ENCODE measurements at regions not wholly inside any gene's neighbourhood (a gene's known extent, or its start where the extent isn't known, plus 50 kb on each side); places are given as distances from the start of the nearest gene placed in this dataset.

- no peak for DNase-seq
- Histone ChIP-seq H3K9me3 (ENCODE audit: control insufficient read depth in 1 of 2, insufficient read depth in 1 of 2, low read length in 2 of 2) (no peaks in the 10 kb centered on the region), H3K36me3 (ENCODE audit: insufficient read depth, low read length) (no peaks in the 10 kb centered on the region), H3K27me3 (ENCODE audit: control insufficient read depth in 1 of 2, insufficient read depth in 2 of 2, low read length in 2 of 2) (no peaks in the 10 kb centered on the region), H3K4me1 (ENCODE audit: insufficient read depth, low read length) (no peaks in the 10 kb centered on the region), H3K27ac (ENCODE audit: low read depth in 1 of 2, low read length in 2 of 2) (no peak overlapping the region), H3K4me3 (ENCODE audit: low read length) (no peak overlapping the region)
- Mint-ChIP-seq H3K4me3 (no peak overlapping the region), H3K27me3 (no peaks in the 10 kb centered on the region), H3K9me3 (no peaks in the 10 kb centered on the region), H3K36me3 (ENCODE audit: low read depth) (no peaks in the 10 kb centered on the region), H3K27ac (no peak overlapping the region), H3K4me1 (ENCODE audit: low read depth) (no peaks in the 10 kb centered on the region)
- ATAC-seq (ENCODE audit: poor library complexity), result no peak
- intact Hi-C loops (cut with DNase I, micrococcal nuclease), result no loop called here
- POLR2A ChIA-PET, result no interaction called here
- CTCF ChIA-PET, result no interaction called here
- TF ChIP-seq CTCF (IDR thresholded peaks at IDR 0.05), result no peak
These were observed 747.3 kb upstream of the CELF2 start for GRCh38 chr10:10270126-10271050.

- ATAC-seq (ENCODE audit: poor library complexity) (no peak), DNase-seq (no peak)
- H3K4me3 Mint-ChIP-seq, result no peak overlapping the region
- Histone ChIP-seq H3K27ac (ENCODE audit: low read depth in 1 of 2, low read length in 2 of 2) (no peak overlapping the region), H3K36me3 (ENCODE audit: insufficient read depth, low read length) (no peaks in the 10 kb centered on the region), H3K27me3 (ENCODE audit: control insufficient read depth in 1 of 2, insufficient read depth in 2 of 2, low read length in 2 of 2) (no peaks in the 10 kb centered on the region), H3K9me3 (ENCODE audit: control insufficient read depth in 1 of 2, insufficient read depth in 1 of 2, low read length in 2 of 2) (no peaks in the 10 kb centered on the region), H3K4me3 (ENCODE audit: low read length) (no peak overlapping the region), H3K4me1 (ENCODE audit: insufficient read depth, low read length) (no peaks in the 10 kb centered on the region)
- ChIA-PET POLR2A (no interaction called here), CTCF (no interaction called here)
- H3K27me3 Mint-ChIP-seq, result no peaks in the 10 kb centered on the region
- no peaks in the 10 kb centered on the region for H3K9me3 Mint-ChIP-seq
- H3K36me3 Mint-ChIP-seq (ENCODE audit: low read depth), result no peaks in the 10 kb centered on the region
- intact Hi-C loops (cut with DNase I, micrococcal nuclease), result no loop called here
- no peak overlapping the region for H3K27ac Mint-ChIP-seq
- no peaks in the 10 kb centered on the region for H3K4me1 Mint-ChIP-seq (ENCODE audit: low read depth)
- TF ChIP-seq CTCF (IDR thresholded peaks at IDR 0.05), result no peak
These were observed 746.0 kb upstream of the CELF2 start for GRCh38 chr10:10271639-10272192.

- ATAC-seq (ENCODE audit: poor library complexity), result no peak
These were observed 744.0 kb upstream of the CELF2 start for GRCh38 chr10:10273661-10274060.

More at GRCh38 chr10:10273661-10274060, 744.0 kb upstream of the CELF2 start:
- H3K36me3 Mint-ChIP-seq (ENCODE audit: low read depth), result no peaks in the 10 kb centered on the region
- Histone ChIP-seq H3K36me3 (ENCODE audit: insufficient read depth, low read length) (no peaks in the 10 kb centered on the region), H3K9me3 (ENCODE audit: control insufficient read depth in 1 of 2, insufficient read depth in 1 of 2, low read length in 2 of 2) (no peaks in the 10 kb centered on the region), H3K27ac (ENCODE audit: low read depth in 1 of 2, low read length in 2 of 2) (no peak overlapping the region), H3K4me3 (ENCODE audit: low read length) (no peak overlapping the region), H3K27me3 (ENCODE audit: control insufficient read depth in 1 of 2, insufficient read depth in 2 of 2, low read length in 2 of 2) (no peaks in the 10 kb centered on the region), H3K4me1 (ENCODE audit: insufficient read depth, low read length) (no peaks in the 10 kb centered on the region)
- intact Hi-C loops (cut with DNase I, micrococcal nuclease), result no loop called here
- POLR2A ChIA-PET, result no interaction called here
- H3K4me3 Mint-ChIP-seq, result no peak overlapping the region
- H3K9me3 Mint-ChIP-seq, result no peaks in the 10 kb centered on the region
- no peak for TF ChIP-seq CTCF (IDR thresholded peaks at IDR 0.05)
- no peak for DNase-seq
- CTCF ChIA-PET, result interaction anchor here (0.8 kb wide), 1 partner anchor 52 kb away, joined by 3 read pairs; no protein-coding TSS in a partner anchor
- H3K27ac Mint-ChIP-seq, result no peak overlapping the region
- no peaks in the 10 kb centered on the region for H3K4me1 Mint-ChIP-seq (ENCODE audit: low read depth)
- no peaks in the 10 kb centered on the region for H3K27me3 Mint-ChIP-seq

Data from CD4-positive, alpha-beta T cell (primary cell).